ENCODE measurements at regions not wholly inside any gene's neighbourhood (a gene's known extent, or its start where the extent isn't known, plus 50 kb on each side); places are given as distances from the start of the nearest gene placed in this dataset.

DNA sequence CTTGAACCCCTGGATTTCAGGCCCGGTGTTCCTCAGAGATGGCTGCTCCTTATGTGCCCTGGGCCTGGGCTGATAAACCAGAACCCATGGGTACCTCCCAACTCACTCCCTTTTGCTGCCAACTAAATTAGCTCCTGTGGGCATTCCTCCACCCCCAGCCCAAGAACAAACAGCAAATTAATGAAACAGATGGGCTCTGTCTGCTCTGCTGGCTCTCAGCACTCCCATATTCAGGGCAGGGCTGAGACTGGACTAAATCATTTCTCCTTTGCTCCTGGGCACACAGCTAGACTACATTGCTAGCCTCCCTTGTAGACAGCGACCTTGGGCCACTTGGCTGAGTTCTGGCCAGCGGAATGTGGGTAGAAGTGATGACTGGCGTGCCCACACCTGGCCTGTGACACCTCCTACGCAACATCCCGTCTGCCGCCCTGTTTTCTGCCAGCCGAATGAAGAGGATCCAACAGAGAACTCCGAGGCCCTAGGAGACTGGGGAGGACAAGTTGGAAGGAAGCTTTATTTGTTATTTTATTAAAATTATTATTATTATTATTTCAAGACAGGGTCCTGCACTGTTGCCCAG, 101.9 kb upstream of the DISP3 start:
- DNase-seq (ENCODE audit: insufficient read length): no peak
- no peak for FAIRE-seq
- TF ChIP-seq POLR2AphosphoS5 (IDR thresholded peaks at IDR 0.05; ENCODE audit: low read depth, low read length): no peak
- no peak for TF ChIP-seq POLR2A (IDR thresholded peaks at IDR 0.05; ENCODE audit: low read depth, low read length)
- TF ChIP-seq TAF1 (IDR thresholded peaks at IDR 0.05; ENCODE audit: borderline replicate concordance, low read depth, low read length): no peak

DNA sequence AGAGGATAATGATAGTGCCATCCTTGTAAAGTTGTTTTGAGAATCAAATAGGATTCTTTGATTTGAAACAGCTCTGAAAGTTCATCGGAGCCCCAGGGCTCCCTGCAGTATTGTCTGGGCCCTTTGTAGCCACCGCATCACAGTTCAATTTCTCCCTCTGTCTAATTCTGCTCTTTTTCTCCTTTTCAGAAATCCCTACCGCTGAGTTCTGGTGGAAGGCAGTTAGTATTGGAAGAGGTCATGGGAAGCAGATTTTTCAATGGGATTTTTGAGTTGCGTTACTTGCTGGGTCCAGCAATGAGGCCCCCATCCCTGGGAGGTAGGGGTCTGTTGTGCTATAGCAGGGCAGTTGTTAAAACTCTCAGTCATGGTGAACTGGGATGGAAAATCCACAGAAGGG, 101.0 kb upstream of the DISP3 start:
- no peak for FAIRE-seq
- no peak for TF ChIP-seq TAF1 (IDR thresholded peaks at IDR 0.05; ENCODE audit: borderline replicate concordance, low read depth, low read length)
- no peak for TF ChIP-seq POLR2AphosphoS5 (IDR thresholded peaks at IDR 0.05; ENCODE audit: low read depth, low read length)
- no peak for TF ChIP-seq POLR2A (IDR thresholded peaks at IDR 0.05; ENCODE audit: low read depth, low read length)

DNA sequence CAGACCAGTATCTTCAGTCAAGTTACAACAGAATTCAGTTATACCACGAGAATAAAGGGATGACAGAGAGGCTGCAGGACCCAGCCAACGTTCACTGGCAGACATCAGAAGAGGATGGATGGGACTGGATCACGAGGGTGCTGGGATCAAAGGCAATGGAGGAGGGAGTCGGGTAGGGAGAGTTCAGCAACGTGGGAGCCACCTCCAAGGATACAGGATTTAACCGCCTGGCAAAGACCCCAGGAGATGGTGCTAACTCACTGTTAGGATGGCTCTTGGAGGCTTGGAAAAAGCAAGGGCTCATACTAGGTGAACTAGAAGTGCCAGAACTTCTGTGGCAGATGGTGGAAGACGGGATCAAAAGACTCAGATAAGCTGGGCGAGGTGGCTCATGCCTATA, 99.1 kb upstream of the DISP3 start:
- no peak for DNase-seq (ENCODE audit: insufficient read length)
- TF ChIP-seq TAF1 (IDR thresholded peaks at IDR 0.05; ENCODE audit: borderline replicate concordance, low read depth, low read length) (no peak), POLR2A (IDR thresholded peaks at IDR 0.05; ENCODE audit: low read depth, low read length) (no peak), POLR2AphosphoS5 (IDR thresholded peaks at IDR 0.05; ENCODE audit: low read depth, low read length) (no peak)
- no peak for FAIRE-seq

More for the DNA sequence above, 101.0 kb upstream of the DISP3 start:
- no peak for DNase-seq (ENCODE audit: insufficient read length)

DNA sequence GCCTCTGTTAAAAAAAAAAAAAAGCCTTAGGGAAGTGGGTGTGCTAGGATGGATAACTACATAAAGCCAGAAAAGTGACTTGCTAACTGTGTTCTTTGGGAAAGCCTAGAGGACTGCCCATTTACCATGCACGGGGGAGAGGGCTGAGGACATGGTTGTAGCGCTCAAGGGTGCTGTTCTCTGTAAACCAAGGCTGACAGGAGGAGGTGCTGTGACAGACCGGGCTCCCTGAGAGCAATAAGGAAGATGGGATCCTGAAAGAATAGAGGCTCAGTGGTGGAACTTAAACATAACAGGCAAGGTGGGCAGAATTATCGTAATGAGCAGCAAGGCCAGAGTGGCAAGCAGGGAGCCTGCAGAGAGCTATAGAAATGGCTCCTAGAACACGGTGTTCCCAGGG, 98.5 kb upstream of the DISP3 start:
- no peak for TF ChIP-seq TAF1 (IDR thresholded peaks at IDR 0.05; ENCODE audit: borderline replicate concordance, low read depth, low read length)
- no peak for TF ChIP-seq POLR2A (IDR thresholded peaks at IDR 0.05; ENCODE audit: low read depth, low read length)
- no peak for TF ChIP-seq POLR2AphosphoS5 (IDR thresholded peaks at IDR 0.05; ENCODE audit: low read depth, low read length)
- DNase-seq (ENCODE audit: insufficient read length): no peak
- FAIRE-seq: no peak

DNA sequence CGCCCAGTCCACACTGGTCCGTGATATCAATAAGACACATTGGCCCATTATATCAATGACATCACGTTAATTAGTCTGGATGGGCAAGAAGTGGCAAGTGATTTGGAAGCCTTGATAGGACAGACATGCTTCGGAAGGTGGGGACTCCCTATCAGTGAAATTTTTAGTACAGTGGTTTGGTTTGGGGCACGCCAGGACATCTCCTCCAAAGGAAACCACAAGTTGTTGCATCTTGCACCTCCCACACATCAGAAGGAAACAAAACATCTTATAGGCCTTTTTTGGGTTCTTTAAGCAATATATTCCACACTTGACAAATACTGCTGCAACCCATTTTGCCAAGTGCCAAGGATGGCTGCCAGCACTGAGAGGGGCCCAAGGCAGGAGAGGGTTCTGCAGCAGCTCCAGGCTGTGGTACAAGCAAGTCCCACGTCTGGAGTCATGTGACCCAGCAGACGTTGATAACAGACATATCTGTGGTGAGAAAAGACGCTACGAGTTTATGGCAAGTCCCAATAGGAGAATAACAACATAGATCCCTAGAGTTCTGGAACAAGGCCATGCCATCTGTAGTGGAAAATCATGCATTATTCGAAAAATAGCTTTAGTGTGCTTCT, 95.3 kb upstream of the DISP3 start:
- TF ChIP-seq TAF1 (IDR thresholded peaks at IDR 0.05; ENCODE audit: borderline replicate concordance, low read depth, low read length) (no peak), POLR2A (IDR thresholded peaks at IDR 0.05; ENCODE audit: low read depth, low read length) (no peak), POLR2AphosphoS5 (IDR thresholded peaks at IDR 0.05; ENCODE audit: low read depth, low read length) (no peak)
- DNase-seq (ENCODE audit: insufficient read length) (no peak), FAIRE-seq (no peak)

DNA sequence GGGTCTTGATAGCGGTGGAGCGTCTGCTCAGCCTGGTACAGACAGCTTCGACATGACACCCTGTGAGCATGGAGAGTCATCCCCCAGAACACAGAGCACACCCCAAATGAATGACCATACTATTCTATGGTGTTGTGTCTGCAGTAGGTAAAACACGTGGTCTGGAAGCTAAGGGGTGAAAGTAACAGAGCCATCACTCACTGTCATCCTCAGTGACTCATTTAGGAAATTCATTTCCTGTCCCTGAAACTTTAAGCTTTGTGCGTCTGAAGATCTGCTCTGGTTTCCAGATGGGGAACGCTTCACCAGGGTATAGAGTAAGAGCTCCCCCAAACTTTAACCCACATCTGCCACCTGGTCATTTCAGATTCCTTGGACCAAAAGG, 94.8 kb upstream of the DISP3 start:
- FAIRE-seq (no peak), DNase-seq (ENCODE audit: insufficient read length) (no peak)
- no peak for TF ChIP-seq POLR2A (IDR thresholded peaks at IDR 0.05; ENCODE audit: low read depth, low read length)
- no peak for TF ChIP-seq TAF1 (IDR thresholded peaks at IDR 0.05; ENCODE audit: borderline replicate concordance, low read depth, low read length)
- TF ChIP-seq POLR2AphosphoS5 (IDR thresholded peaks at IDR 0.05; ENCODE audit: low read depth, low read length): no peak

DNA sequence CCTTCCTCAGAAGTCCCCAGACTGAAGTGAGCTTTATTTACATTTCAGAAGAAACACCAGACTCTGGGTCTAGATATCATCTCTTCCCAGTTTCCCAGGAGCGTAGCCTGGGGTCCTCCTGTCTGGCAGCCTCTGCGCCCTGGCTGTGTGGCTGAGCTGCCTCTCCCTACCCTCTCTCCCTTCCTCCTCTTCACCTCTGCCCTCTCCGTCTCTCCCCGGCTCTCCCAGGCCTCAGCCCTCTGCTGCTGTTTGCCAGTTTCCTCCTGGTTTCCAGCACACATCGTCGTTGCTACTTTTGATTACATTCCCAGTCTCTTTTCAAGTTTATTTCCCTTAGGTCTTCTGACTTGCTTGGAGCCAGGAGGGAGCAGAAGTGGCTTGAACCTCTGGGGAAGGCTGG, 91.1 kb upstream of the DISP3 start:
- no peak for DNase-seq (ENCODE audit: insufficient read length)
- TF ChIP-seq POLR2A (IDR thresholded peaks at IDR 0.05; ENCODE audit: low read depth, low read length) (no peak), POLR2AphosphoS5 (IDR thresholded peaks at IDR 0.05; ENCODE audit: low read depth, low read length) (no peak), TAF1 (IDR thresholded peaks at IDR 0.05; ENCODE audit: borderline replicate concordance, low read depth, low read length) (no peak)
- no peak for FAIRE-seq

DNA sequence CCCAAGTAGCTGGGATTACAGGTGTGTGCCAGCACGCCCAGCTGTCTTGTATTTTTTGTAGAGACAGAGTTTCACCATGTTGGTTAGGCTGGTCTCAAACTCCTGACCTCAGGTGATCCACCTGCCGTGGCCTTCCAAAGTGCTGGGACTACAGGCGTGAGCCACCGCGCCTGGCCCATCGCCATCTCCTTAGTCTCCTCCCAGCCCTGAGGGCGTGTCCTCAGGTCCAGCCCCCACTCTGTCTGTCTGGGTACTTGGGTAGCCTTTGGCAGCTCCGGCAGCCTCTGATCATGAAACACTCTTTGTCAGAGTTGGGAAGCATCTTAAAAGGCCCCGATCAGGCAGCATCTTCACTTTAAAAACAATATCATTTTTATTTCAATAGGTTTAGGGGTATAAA, 90.3 kb upstream of the DISP3 start:
- TF ChIP-seq POLR2A (IDR thresholded peaks at IDR 0.05; ENCODE audit: low read depth, low read length): no peak
- no peak for TF ChIP-seq TAF1 (IDR thresholded peaks at IDR 0.05; ENCODE audit: borderline replicate concordance, low read depth, low read length)
- TF ChIP-seq POLR2AphosphoS5 (IDR thresholded peaks at IDR 0.05; ENCODE audit: low read depth, low read length): no peak
- DNase-seq (ENCODE audit: insufficient read length) (no peak), FAIRE-seq (no peak)

DNA sequence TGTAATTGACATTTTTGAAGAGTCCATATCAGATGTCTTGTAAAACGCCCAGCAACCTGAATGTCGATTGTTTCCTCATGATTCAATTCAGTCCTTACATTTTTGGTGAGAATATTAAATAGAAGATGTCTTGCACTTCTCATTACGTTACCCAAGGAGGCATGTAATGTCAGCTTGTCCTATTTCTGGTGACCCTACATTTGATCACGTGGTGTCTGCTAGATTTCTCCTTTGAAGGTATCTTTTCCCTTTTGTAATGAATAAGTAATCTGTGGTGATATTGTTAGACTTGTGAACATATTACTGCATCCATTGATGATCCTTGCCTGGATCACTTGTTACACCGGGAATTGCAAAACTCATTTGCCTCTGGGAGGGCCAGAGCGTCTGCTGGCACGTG, 87.6 kb upstream of the DISP3 start:
- FAIRE-seq (no peak), DNase-seq (ENCODE audit: insufficient read length) (no peak)
- no peak for TF ChIP-seq POLR2A (IDR thresholded peaks at IDR 0.05; ENCODE audit: low read depth, low read length)
- TF ChIP-seq POLR2AphosphoS5 (IDR thresholded peaks at IDR 0.05; ENCODE audit: low read depth, low read length): no peak
- no peak for TF ChIP-seq TAF1 (IDR thresholded peaks at IDR 0.05; ENCODE audit: borderline replicate concordance, low read depth, low read length)

DNA sequence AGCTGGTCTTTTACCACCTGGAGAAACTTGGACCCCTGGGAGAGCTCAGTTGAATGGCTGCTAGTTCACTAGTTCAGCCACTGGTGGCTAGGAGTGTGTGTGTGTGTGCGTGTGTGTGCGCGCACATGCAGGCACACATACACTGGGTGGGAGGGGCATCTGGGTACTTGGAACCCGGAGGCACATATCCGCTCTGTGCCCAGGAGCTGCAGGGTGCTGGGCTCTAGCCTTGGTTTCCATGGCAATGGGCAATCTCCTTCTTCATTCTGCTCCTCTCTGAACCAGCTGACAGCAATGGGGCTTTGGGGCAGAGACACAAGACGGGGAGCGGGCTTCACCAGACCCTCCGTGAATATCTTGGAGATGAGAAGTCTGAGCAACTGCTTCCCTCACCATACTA, 87.1 kb upstream of the DISP3 start:
- no peak for TF ChIP-seq TAF1 (IDR thresholded peaks at IDR 0.05; ENCODE audit: borderline replicate concordance, low read depth, low read length)
- no peak for TF ChIP-seq POLR2A (IDR thresholded peaks at IDR 0.05; ENCODE audit: low read depth, low read length)
- no peak for TF ChIP-seq POLR2AphosphoS5 (IDR thresholded peaks at IDR 0.05; ENCODE audit: low read depth, low read length)
- no peak for FAIRE-seq
- no peak for DNase-seq (ENCODE audit: insufficient read length)

DNA sequence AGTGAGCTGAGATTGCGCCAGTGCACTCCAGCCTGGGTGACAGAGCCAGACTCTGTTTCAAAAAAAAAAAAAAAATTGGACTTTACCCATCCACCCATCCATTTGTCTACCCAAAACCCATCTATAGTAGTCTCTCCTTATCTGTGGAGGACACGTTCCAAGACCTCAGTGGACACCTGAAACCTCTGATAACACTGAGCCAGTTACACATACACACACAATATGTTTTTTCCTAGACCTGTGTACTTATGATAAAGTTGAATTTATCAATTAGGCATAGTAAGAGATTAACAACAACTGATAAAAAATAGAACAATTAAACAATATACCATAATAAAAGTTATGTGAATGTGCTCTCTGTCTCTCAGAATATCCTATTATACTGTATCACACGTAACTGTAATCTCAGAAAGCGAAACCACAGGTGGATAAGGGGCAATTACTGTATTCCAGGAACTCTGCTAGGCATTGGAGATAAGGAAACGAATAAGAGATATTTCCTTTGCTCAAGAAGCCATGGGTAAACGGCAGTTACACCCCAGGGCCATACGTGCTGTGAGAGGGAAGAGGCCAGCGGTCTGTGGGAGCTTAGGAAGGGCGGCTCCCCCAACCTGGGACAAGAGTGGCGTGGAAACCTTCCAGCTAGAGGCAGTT, 84.2 kb upstream of the DISP3 start:
- FAIRE-seq (no peak), DNase-seq (ENCODE audit: insufficient read length) (no peak)
- no peak for TF ChIP-seq TAF1 (IDR thresholded peaks at IDR 0.05; ENCODE audit: borderline replicate concordance, low read depth, low read length)
- TF ChIP-seq POLR2AphosphoS5 (IDR thresholded peaks at IDR 0.05; ENCODE audit: low read depth, low read length): no peak
- no peak for TF ChIP-seq POLR2A (IDR thresholded peaks at IDR 0.05; ENCODE audit: low read depth, low read length)

DNA sequence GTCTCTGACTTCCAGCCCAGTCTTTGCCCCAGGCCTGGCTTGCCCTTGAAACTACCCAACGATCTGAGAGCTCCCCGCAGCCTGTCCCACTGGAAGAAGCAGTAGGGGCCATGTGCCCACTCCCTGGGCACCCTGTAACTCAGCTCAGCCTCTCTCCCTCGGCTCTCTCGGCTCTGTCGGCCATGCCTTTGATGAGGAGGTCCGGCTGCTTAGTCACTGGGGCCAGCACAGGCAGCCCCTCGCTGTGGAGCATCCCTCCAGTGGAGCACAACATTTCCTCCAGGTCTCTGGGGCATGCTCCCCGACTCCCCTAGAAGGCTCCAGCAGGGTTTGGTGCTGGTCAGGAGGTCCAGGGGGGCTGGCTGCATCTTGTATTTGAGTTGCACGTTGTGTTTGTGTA, 83.3 kb upstream of the DISP3 start:
- TF ChIP-seq TAF1 (IDR thresholded peaks at IDR 0.05; ENCODE audit: borderline replicate concordance, low read depth, low read length) (no peak), POLR2A (IDR thresholded peaks at IDR 0.05; ENCODE audit: low read depth, low read length) (no peak), POLR2AphosphoS5 (IDR thresholded peaks at IDR 0.05; ENCODE audit: low read depth, low read length) (no peak)
- FAIRE-seq: no peak
- no peak for DNase-seq (ENCODE audit: insufficient read length)

Data from GM12892 (cell line).